HL-60/S4 treated with phorbol 12-myristate 13-acetate at 8.2 ng/mL for 4 days and 3 days (cell line): ENCODE measurements at regions not wholly inside any gene's neighbourhood (a gene's known extent, or its start where the extent isn't known, plus 50 kb on each side); places are given as distances from the start of the nearest gene placed in this dataset.

Experiments used
- in situ Hi-C: fragments of 300-500 bp; cut with MboI; formaldehyde crosslinking; loops from 2 replicates; pipeline ENCODE4 v1.15.0; 2022; ENCODE audit warnings: low sequenced_read_pairs

GRCh38 chr13:40206241-40207000, 460.0 kb downstream of the FOXO1 start:
- in situ Hi-C loops, result no loop called here

- in situ Hi-C loops, result no loop called here
These were observed 459.4 kb downstream of the FOXO1 start for GRCh38 chr13:40207001-40207478.

GRCh38 chr13:40208517-40208916, 457.9 kb downstream of the FOXO1 start:
- in situ Hi-C loops, result no loop called here

- in situ Hi-C loops, result no loop called here
These were observed 455.4 kb downstream of the FOXO1 start for GRCh38 chr13:40210865-40211585.

GRCh38 chr13:40211586-40211968, 454.9 kb downstream of the FOXO1 start:
- in situ Hi-C loops, result no loop called here

GRCh38 chr13:40213779-40214178, 452.7 kb downstream of the FOXO1 start:
- in situ Hi-C loops, result no loop called here

- in situ Hi-C loops, result no loop called here
These were observed 451.1 kb downstream of the FOXO1 start for GRCh38 chr13:40215311-40215710.

- in situ Hi-C loops, result no loop called here
These were observed 450.7 kb downstream of the FOXO1 start for GRCh38 chr13:40215747-40216146.

- in situ Hi-C loops, result no loop called here
These were observed 448.8 kb downstream of the FOXO1 start for GRCh38 chr13:40217675-40218074.

GRCh38 chr13:40220299-40220935, 446.0 kb downstream of the FOXO1 start:
- in situ Hi-C loops, result no loop called here

GRCh38 chr13:40221131-40221459, 445.3 kb downstream of the FOXO1 start:
- in situ Hi-C loops, result no loop called here

GRCh38 chr13:40221460-40222201, 444.8 kb downstream of the FOXO1 start:
- in situ Hi-C loops, result no loop called here

- in situ Hi-C loops, result no loop called here
These were observed 442.9 kb downstream of the FOXO1 start for GRCh38 chr13:40223585-40223984.

- in situ Hi-C loops, result no loop called here
These were observed 437.9 kb downstream of the FOXO1 start for GRCh38 chr13:40228496-40228895.

- in situ Hi-C loops, result no loop called here
These were observed 437.5 kb downstream of the FOXO1 start for GRCh38 chr13:40228990-40229389.

- in situ Hi-C loops, result no loop called here
These were observed 435.6 kb downstream of the FOXO1 start for GRCh38 chr13:40230833-40231266.

- in situ Hi-C loops, result no loop called here
These were observed 435.1 kb downstream of the FOXO1 start for GRCh38 chr13:40231311-40231710.

GRCh38 chr13:40231751-40232150, 434.7 kb downstream of the FOXO1 start:
- in situ Hi-C loops, result no loop called here

GRCh38 chr13:40232311-40233040, 434.0 kb downstream of the FOXO1 start:
- in situ Hi-C loops, result no loop called here

- in situ Hi-C loops, result no loop called here
These were observed 432.7 kb downstream of the FOXO1 start for GRCh38 chr13:40233731-40234195.
